HG02610 (cell line): ENCODE measurements at regions not wholly inside any gene's neighbourhood (a gene's known extent, or its start where the extent isn't known, plus 50 kb on each side); places are given as distances from the start of the nearest gene placed in this dataset.
"Not testable (repeated sequence)": the region's sequence is repeated elsewhere in the genome, so short reads cannot be mapped to it uniquely, and the experiment has no call there.

Experiments used
- ATAC-seq: cut with Tn5 transposase; IDR thresholded peaks from one replicate; pipeline ENCODE4 v1.9.1; 2021; ENCODE audit warnings: mild to moderate bottlenecking, moderate library complexity; ENCODE audit not compliant: unreplicated experiment

DNA sequence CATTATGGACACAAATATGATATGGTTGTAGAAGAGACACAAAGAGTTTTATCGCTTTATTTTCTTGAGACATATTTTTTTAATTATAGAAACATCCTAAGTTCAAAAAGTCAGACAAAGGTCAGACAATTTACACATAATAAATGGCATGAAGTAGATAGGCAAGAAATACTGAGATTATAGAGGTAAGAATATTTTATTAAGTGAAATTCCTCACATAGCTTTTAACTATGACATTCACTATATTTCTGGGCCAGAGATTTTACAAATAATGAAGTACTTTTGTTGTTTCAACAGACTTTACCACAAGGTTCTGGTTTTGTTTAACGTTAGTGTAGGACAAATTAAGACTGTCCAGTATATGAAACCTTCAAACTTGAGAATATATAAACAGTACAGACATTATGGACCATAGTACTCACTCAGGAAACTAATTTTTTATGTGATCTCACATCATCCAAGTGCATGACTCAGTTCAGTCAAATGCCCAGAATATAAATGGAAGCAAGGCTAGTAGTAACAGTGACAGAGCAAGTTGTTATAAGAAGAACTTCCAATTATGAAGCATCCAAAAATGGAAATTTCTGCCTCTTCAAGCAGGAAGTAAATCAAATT, 394.8 kb downstream of the KCNJ2 start:
- ATAC-seq = no peak

DNA sequence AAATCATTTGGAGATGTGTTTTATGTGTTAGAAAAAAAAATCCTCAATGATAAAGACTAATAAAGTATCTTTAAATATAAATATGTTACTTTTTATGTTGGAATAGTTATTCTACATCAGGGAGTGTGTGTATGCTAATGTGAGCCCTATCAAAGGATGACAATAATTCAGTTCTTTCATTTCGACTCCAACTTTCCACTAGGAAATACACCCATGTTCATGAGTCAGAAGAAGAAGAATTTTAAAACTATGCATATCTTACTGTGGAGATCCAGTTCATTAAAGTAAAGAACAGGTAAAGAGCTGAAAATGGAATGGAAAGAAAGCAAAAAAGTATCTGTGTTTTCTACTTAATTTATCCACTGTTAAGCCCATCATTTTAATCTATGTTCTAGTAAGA, 399.8 kb downstream of the KCNJ2 start:
- ATAC-seq = no peak

DNA sequence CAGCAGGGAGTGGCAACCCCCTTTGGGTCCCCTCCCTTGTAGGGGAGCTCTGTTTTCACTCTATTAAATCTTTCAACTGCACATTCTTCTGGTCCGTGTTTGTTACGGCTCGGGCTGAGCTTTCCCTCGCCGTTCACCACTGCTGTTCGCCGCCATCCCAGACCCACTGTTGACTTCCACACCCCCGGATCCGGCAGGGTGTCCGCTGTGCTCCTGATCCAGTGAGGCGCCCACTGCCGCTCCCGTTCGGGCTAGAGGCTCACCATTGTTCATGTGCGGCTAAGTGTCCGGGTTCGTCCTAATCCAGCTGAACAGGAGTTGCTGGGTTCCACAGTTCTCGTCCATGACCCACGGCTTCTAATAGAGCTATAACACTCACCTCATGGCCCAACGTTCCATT, 408.1 kb downstream of the KCNJ2 start:
- ATAC-seq = no peak

DNA sequence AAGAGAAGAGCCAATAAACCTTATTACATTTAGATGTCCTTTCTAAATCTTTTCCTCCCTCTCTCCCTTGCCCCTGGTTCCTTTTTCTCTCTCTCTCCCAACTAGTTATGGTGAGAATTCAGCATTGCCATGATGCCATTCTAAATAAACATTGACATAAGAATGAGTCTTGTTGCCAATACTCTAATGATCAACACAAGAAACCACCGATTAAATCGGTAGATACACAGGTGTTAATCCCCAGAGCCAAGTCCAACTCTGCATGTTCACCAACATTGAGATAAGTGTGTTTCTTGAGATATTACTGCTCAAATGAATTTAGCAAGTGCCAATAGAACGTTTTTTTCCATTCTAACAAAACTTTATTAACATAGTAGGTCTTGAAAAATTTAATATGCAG, 412.1 kb downstream of the KCNJ2 start:
- ATAC-seq = no peak

DNA sequence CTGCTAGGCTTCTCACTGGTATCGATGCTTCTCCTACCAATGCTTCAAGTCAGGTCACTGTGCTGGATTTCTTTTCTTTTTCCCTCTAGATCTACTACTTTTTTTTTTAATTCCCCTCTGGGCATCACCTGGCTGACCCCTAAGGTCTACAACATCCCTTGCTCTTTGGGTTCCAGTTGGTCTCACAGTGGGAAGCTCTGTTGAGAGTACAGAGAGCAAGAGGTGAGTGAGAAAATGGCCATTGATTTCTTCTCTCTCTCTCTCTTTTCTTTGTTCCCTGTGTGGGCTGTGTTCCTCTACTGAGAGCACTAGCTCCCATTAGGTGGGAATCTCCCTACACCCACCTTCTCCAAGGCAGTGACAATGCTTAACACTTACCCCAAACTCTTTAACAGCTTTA, 413.4 kb downstream of the KCNJ2 start:
- ATAC-seq = no peak

DNA sequence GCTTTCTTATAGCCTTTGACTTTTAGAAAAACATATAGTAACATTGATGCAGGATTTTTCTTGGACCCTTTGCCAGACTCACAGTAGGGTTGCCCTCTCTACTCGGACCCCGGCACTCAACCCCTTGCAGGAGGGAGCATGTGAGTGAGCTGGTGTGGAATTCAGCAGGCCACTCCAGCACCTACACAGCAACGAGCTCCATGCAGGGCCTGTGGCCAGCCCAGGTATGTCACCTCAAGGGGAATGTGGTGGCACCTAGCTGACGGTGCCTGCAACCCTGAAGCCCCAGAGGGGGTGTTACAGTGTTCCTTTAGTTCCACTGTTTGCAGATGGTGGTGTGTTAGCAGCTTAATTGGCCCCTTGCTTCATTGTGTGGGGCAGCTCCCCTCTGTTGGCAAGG, 414.9 kb downstream of the KCNJ2 start:
- no peak for ATAC-seq

DNA sequence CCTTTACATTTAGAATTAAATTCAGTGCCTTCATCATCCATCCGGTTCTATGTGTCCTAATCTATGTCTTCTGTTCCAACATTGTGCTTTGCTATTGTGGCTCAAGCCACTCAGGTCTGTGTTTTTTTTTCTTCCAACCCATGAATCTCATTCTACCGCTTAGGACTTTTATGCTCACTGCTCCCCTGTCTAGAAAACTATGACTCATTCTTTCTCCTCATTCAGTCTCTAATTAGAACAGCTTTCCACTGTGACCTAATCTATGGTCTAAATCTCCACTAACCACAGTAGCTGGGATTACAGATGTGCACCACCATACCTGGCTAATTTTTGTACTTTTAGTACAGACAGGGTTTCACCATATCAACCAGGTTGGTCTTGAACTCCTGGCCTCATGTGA, 418.7 kb downstream of the KCNJ2 start:
- no peak for ATAC-seq

DNA sequence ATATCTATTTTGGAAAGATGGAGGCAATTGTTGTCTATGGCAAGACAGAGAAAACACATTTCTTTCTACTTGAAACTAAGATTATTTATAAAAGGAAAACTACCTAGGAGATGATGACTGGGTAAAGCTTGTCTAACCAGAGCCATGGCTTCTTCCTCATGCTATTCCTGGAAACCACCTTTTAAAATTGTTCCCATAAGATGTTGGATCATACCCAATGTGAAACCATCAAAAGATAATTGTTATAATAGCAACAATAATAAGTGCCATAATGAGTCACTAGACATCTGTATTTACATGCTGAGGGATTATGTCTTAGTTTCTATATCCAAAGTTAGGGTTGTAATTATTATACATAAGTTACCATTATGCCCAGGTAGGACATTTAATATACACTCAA, 428.4 kb downstream of the KCNJ2 start:
- no peak for ATAC-seq

DNA sequence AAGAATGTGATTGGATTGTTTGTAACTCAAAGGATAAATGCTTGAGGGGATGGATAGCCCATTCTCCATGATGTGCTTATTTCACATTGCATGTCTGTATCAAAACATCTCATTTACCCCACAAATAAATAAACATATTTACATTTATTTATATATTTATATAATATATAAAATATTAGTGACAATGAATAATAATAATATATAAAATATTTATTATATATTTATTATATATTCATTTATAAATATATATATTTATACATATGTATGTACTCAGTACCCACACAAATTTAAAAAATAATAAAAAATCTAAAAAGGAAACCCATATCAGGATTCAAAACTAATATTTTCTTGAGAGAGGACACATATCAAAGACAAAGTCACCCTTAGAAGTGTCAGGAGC, 429.9 kb downstream of the KCNJ2 start:
- ATAC-seq = no peak

DNA sequence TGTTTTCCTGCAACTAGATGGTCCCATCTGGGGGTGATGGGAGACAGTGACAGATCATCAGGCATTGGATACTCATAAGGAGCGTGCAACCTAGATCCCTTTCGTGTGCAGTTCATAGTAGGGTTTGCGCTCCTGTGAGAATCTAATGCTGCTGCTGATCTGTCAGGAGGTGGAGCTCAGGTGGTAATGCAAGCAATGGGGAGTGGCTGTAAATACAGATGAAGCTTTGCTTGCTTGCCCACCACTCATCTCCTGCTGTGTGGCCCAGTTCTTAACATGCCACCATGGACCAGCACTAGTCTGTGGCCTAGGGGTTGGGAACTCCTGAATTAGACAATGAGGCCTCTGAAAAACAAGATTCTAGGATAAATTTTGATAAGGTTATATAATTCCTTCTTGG, 430.6 kb downstream of the KCNJ2 start:
- not testable (repeated sequence) for ATAC-seq

DNA sequence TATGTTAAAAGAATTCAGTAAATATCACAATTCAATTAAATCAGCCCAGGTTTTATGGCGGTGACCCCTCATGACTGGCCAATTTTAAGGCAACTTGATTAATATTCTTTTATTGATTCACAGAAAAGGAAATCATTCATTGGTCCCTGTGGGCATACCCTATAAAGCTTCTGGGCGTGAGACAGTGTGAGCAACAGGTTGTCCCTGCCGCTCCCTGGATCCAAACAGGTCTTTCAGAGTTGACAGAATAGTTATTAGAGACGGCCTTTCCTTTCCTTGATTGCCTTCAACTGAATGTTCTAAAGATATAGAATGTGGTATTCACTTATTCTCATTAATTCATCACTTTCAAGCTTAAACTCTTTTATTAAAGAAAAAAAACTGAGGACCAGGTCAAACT, 433.9 kb downstream of the KCNJ2 start:
- ATAC-seq = no peak

DNA sequence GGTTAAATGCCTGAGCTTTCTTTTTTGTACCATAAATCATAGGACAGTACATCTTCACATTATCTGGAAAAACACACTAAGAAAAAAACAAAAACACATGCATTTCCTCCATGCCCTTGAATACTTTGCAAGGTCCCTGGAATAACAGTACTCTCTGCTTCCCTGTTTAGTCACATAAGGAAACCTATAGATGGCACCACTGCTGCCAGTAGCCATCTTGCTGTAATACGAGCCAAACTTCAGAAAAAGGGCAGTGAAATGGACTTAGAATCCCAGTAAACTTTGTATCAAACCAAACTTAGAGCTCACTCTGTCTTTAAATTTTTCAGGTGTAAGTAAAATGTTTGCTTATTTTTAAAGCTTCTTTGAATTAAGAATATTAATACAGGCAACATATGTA, 435.5 kb downstream of the KCNJ2 start:
- ATAC-seq = no peak

DNA sequence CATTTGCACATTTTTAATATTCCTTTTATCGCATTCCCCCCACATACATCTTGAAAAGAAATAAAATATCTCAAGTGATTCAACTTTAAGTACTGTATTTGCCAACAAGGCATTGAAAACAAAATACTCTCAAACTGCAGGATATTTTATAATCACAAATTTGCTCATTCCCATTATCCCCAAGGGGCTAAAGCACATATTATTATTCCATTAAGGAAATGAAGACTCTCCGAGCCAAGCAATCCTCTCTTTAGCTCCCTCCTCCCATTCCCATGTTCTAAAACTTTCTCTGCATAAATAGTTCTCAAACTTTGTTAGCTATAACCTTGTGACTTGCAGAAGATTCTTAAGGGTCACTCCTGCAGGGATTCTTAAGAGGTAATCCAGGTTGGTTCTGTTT, 436.8 kb downstream of the KCNJ2 start:
- no peak for ATAC-seq

DNA sequence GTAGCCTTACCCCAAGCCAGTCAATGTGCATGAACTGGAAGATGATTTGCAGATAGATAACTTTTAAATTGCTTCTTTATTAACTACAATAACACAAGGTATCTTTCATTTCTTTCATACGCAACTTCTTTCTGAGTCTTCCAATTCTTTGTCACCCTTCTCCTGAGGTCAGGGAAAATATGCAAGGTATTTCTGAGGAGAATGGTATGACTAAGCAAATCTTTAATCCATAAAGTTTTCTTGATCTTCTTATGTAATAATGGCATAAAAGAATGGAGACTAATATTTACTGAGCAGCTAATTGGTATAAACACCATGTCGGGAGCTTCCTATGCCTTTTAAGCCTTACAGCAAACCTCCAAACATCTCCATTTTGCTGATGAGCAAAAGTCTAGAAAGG, 438.9 kb downstream of the KCNJ2 start:
- no peak for ATAC-seq

DNA sequence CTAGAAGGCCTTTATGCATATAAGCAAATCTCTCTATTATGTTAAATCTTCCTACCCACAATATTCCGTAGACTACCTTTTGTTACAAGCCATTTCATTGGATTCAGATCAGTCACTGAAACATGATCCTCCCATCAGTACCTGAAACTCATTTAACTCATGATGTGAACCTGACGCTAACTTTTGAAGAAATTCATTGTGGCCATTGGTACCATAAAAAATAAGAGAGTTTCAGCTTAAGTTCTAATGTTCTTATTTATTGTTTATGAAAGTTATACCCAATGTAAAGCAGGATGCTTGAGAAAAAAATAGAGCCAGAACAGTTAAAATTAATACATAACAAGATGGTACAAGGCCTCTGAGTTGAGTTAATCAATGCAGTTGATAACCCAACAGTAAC, 439.6 kb downstream of the KCNJ2 start:
- ATAC-seq = no peak

DNA sequence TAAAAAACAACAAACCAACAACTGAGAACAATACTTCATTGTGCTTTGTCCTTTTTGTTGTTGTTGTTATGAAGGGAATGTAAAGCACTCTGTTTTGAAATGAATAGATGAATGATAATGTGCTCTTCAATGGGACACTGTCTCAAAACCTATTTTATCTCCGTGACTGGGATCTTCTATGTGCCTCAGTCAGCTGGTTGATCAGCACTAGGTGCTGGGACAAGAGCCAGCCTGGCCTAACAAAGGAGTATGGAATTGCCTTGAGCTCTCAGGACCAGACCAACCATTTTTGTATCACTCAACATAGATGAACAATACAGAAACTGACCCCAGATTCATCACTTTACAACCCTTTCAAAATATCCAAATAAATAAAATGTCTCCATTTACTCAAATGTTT, 440.2 kb downstream of the KCNJ2 start:
- ATAC-seq = no peak

DNA sequence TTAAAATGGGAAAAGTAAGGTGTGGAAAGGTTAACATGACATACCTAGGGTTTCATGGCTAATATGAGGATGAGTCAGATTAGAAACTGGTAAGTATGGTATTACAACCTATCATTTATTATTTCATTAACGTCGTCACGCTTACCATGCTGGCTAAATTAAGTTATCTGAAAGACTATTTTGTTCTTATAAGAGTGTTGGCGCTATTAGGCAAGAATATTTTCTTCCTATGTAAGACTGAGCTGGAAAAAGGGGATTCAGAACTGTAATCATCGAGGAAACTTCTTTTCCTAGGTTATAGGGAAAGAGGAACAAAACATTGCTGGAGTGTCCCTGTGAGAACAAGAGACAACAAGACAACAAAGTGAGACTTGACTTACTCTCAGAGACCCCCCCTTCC, 440.8 kb downstream of the KCNJ2 start:
- ATAC-seq = no peak

DNA sequence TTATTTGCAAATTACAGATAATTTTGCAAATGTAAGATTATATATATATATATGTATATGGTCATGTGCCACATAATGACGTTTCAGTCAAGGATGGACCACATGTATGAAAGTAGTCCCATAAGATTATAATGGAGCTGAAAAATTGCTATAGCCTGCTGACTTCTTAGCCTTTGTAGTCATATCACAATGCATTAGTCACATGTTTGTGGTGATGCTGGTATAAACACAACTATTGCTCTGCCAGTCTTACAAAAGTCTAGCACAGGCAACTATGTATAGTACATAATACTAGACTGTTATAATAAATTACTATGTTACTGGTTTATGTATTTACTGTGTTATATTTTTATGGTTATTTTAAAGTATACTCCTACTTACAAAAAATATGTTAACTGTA, 444.3 kb downstream of the KCNJ2 start:
- ATAC-seq = no peak

DNA sequence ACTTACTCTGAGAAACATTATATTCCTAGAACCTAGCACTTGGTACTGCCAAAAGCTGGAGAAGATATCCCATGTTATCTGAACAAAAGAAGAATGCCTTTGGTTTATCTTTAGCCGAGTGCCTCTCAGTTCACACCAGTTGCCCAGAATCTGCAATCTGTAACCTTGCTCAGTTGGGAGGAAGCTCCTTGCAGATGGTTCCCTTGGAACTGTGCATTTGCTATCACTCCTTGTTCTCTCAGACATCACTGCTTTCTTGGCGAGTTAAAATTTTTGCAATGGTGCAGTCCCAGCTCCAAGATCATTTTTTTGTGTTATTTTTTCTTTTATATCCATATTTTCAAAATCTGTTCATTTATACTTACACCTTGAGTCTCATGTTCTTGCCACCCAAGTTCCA, 446.5 kb downstream of the KCNJ2 start:
- no peak for ATAC-seq

DNA sequence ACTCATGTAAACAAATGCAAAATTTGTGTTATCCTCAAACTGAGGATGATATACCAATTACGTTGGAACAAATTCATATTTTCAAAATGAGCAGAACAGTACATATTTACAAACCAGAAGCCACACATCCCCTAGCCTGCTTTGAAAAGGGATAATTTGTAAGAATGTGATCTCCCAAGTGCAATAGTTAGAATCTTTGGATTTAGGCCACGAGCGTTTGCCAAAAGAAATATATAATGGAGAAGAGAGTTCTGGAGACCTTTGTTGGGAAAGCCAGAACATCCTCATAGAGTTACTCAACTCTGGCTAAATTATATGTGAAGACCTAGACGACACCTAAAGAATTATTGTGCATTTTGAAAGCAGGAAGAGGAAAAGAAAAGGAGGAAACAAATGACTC, 449.3 kb downstream of the KCNJ2 start:
- no peak for ATAC-seq

DNA sequence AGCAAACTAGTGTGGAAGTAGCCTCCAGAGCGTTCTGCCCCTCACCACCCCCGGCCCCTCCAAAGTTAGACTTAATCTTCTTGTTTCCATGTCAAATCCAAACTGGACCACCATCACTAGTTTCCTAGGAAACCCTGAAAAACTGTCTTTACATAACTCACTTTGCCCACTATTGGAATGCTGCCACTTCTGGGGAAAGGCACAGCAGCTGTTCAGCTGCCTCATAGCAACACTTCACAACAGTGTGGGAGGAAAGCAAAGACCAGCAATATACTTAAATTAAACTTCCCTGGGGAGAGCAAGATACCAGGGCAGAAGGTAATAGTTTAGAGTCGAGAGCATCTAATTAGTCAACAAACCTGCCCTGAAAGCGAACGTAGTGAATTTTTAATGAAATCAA, 452.2 kb downstream of the KCNJ2 start:
- ATAC-seq = no peak

DNA sequence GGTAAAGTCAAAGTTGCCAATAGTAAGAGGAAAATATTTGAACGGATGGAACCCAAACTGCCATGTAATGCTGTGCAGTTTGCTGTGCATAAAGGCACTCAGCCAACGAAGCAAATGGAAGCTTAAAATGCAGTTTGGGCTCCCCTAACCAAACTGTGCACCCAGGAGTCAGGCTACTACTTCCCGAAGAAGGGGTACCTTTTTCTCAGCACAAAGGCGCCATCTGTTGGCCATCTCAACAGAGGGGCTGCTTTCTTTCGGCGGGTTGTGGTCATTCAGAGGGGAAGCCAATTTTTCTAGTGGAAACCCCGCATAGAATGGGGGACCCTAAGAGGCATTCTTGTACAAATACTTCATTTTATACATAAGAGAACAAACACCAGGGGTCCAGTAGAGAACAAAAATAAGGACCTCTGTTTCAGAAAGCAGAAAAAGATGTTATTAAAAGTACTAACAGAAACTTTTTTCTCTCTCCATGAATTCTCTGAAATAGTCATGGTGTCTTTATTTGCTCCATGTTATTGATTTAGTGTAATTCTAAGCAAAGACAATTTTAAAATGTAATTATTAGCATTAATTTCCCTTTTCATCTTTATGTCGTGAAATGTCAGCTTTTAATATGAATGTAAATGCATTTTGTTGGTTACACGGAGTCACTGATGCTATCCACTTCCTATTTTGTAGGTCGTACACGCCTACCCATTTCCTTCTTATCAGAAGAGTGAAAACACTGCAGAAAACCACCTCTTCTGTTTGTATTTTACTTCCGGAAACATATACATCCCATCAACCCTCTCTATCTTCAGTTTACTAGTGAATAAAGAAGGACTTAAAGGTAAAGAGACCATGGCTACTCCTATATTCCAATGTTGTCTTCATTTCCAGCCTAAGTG, 453.3 kb downstream of the KCNJ2 start:
- no peak for ATAC-seq

DNA sequence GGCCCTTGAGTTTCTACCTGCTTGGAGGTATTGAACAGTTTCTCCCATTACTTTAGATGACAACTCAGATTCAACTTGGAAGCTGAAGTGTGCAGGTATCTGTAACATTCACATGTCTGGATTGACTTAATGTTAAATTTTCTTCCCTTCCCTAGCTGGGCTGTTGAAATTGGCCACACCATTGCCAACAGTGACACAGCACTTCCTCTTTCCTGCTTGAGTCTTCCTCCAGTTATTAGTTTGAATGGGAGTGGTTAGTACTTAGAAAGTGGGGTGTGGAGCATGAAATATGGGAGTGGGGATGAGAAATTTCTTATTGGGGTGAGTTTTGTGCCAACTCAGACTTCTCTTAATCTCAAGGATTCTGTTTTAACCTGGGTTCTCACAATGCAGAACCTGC, 454.9 kb downstream of the KCNJ2 start:
- no peak for ATAC-seq
